GM21529 (cell line): ENCODE measurements at regions not wholly inside any gene's neighbourhood (a gene's known extent, or its start where the extent isn't known, plus 50 kb on each side); places are given as distances from the start of the nearest gene placed in this dataset.

Experiments
- ATAC-seq: cut with Tn5 transposase; IDR thresholded peaks from one replicate; pipeline ENCODE4 v1.9.1; 2021; ENCODE audit not compliant: unreplicated experiment

DNA sequence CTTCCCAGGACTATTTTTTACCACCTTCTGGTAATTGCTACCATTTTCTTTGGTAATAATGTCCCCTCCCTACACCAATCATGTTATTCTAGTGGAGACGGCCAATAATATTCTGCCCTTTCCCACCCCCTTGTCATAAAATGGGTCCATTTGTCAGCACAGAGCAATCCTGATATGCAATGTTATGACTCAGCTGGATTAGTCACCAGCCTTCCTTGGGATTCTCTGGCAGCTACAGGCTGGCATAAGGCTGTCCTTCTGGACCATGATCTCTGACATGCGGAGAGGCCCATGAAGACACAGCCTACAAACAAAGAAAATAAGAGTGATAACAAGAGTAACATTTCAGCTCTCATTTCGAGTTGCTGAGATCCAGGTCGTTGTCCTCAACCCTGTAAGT is 222.0 kb upstream of the CPNE8 start:
- no peak for ATAC-seq

DNA sequence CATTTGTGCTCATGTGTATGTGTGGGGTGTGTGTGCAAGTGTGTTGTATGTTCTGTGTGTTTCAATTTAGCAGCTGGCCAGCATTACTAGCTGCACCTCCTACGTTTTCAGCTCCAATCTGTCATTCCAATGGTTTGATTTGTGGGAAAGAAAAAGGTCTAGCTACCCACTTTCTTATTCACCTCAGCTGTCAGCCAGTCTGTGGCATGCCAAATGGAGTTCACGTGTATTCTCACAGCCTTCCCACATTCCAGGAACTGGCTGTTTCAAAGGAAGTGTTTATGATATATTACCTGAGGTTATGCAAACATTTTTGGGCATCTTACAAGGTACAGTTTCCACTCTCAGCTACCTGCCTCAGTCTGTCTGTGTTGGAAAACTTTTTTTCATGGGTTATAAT is 220.2 kb upstream of the CPNE8 start:
- no peak for ATAC-seq

DNA sequence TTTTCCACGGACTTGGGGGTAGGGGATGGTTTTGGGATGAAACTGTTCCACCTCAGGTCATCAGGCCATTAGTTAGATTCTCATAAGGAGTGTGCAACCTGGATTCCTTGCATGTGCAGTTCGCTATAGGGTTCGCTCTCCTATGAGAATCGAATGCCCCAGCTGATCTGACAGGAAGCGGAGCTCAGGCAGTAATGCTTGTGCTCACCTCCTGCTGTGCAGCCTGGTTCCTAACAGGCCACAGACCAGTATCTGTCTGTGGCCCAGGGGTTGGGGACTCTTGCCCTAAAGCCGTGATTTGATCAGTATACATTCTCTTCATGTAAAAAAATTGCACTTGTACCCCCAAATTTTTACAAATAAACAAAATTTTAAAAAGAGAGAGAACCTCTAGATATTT is 219.4 kb upstream of the CPNE8 start:
- no peak for ATAC-seq

DNA sequence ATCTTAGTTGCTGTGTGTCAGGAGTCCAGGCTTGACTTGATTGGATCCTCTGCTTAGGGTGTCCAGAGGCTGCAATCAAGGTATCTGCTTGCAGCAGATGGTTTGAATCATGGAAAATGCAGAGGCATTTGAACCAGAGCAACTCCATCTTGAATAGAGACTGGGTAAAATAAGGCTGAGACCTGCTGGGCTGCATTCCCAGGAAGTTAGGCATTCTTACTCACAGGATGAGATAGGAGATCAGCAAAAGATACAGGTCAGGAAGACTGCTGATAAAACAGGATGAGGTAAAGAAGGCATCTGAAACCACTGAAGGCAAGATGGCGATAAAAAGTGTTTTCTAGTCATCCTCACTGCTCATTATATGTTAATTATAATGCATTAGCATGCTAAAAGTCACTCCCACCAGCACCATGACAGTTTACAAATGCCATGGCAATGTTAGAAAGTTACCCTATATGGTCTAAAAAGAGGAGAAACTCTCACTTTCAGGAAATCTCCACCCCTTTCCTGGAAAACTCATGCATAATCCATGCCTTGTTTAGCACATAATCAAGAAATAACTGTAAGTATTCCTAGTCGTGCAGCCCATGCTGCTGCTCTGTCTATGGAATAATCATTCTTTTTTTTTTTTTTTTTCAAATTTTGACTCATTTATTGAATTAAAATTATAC is 218.3 kb upstream of the CPNE8 start:
- ATAC-seq = no peak

- ATAC-seq = no peak
These were observed 217.3 kb upstream of the CPNE8 start for GRCh38 chr12:39122562-39123204.

- no peak for ATAC-seq
These were observed 211.5 kb upstream of the CPNE8 start for GRCh38 chr12:39116861-39117260.

DNA sequence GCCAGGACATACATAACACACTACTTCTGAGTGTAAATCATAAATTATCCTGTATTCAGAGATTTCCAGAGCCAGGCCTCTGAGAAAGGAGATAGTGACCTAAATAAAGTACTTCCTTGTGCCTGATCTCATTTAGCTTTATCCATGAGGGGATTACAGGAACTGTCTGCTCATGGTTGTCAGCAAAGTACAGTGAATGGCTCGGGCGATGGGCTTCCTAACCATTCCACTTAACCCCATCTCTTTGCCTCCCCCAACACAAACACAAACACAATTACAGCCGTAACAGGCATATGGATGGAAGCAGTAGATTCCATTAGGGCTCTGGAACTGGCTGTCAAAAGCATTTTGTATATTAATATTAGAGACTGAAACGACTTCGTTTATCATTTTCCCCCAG is 206.7 kb upstream of the CPNE8 start:
- ATAC-seq = no peak

DNA sequence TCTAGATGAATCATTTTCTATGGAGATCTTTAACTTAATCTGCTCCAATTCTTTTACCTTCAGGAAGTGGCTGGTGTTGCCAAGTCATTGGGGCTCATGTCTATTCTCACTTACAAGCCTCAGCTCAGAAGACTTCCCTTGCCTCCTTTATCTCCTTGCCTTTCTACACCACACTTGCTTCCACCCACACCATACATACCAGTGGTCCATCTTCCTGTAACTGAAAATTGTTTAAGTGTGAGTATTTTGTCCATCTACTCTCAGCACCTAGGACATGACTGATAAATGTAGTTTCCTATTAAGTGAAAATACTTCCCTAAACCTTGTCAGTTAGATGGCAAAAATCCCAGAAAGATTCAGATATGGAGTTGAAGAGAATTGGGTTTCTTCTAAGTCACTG is 199.7 kb upstream of the CPNE8 start:
- no peak for ATAC-seq

DNA sequence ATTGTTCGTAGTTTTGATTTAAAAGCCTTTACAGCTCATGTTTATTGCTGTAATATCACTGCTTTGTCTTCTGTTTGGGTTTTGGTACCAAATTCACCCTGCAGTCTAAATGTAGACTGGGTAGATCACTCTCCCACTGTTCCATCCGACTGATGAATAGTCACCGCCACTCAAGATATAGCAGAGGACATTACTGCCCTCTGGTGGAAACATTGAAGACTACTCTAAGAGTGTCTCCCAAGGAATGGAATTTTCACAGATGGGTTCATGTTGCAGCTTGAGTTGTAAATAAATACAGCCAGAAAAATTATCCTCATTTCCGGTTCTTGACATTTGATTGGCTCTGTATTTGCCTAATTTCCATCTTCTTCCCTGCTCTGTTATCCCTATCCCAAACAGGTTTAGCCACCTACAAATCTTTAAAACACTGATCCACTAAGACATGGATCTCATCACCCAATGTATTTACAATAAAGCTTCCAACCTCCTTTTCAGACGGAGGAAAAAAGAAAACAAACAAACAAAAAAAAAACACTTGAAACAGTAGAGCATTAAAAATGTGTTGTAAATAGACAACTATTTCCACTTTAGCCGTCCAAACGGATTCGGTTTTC is 198.3 kb upstream of the CPNE8 start:
- ATAC-seq = peak; percentile 97

- ATAC-seq = no peak
These were observed 197.3 kb upstream of the CPNE8 start for GRCh38 chr12:39102474-39103209.

DNA sequence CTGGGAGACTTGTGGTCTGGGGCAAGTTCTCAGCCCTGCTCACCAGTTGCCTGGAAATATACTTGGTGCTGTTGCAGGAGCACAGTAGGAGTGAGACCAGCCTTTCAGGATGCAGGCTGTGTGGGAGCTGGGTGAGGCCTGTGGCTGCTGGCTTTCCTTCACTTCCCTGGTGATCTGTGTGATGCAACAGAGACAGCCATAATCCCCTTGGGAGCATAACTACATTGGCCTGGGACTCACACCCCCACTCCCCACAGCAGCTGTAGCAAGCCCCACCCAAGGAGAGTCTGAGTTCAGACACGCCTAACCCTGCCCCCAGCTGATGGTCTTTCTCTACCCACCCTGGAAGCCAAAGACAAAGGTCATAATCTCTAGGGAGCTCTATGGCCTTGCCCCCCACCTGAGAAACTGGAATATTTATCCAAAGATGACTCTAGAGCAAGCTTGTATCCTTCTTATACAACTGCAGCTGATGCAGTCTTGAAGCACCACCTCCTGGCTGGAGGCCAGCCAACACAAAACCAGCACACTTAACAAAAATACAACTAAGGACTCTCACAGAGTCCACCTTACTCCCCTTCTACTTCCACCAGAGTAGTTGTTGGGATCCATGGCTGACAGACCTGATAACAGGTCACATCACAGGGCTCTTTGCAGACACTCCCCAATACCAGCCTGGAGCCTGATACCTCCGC is 190.4 kb upstream of the CPNE8 start:
- ATAC-seq = no peak

DNA sequence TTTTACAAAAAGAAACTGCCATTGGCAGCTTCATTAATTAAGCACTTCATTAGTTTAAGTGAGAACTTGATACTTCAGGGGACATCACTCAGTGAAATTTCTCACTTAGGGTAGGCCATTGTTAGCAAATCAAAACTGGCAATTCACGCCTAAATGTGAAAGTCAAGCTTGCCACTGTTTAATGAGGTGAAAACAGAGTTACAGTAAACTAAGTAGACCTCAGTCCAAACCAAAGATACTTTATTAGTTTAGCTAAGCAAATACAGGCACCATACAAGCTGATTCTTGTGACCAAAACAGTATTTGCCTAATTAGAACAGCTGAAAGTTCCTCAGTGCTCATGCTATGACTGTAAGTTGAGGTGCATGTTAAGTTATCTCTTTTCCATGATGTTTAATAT is 176.5 kb upstream of the CPNE8 start:
- ATAC-seq = no peak

DNA sequence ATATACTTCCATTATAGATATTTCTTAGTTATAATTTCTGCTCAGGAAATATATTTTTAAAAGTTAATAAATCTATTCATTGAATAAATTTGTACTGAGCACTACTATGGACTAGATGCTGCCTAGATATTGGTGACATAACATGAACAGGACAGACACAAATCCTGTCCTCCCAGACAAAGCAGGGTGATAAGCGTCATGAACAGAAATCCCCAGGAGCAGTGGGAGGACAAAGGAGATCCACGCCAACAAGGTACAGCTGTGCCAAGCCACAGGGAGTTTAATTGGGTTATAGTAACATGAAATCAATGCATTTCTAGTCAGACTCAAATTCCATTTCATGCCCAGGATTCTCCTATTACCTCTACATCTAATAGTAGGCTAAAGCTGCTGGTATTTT is 171.8 kb upstream of the CPNE8 start:
- no peak for ATAC-seq

- no peak for ATAC-seq
These were observed 168.7 kb upstream of the CPNE8 start for GRCh38 chr12:39074063-39074462.

DNA sequence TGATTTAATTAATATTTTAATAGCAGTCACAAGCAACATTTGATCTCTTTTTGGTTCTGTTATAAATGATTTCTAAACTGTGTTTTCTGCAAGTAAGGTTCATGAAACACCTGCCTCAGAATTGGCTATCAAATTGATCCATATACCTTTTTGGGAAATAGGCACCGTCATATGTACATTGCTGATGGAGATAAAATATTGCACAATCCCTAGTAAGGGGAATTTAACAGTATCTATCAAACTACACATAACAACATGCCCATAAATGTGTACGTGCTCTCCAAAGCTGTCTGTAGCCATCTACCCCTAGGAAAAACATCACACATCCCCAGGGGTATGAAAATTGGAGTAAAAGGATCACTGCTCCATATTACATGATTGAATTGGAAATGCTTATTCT is 167.3 kb upstream of the CPNE8 start:
- ATAC-seq = no peak

- ATAC-seq = no peak
These were observed 166.2 kb upstream of the CPNE8 start for GRCh38 chr12:39071611-39072010.

- ATAC-seq = no peak
These were observed 165.4 kb upstream of the CPNE8 start for GRCh38 chr12:39070775-39071174.

DNA sequence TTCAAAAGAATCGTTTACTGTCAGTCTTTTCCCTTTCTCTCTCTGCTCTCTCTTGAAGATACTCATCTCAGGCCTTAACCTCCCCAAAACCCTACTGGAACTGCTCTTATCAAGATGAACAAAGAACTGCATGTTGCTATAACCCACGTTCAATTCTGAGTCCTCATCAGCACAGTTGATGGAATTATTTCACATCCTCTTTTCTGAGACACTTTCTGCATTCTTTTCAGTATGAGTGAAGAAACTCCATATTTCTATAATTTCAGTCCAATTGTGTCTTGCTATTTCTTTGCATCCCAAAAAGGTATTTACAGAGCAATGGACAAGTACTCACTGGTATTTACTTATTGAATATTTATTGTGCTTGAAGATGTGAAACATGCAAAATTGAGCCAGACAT is 160.1 kb upstream of the CPNE8 start:
- no peak for ATAC-seq

- ATAC-seq = no peak
These were observed 159.3 kb upstream of the CPNE8 start for GRCh38 chr12:39064708-39065107.

DNA sequence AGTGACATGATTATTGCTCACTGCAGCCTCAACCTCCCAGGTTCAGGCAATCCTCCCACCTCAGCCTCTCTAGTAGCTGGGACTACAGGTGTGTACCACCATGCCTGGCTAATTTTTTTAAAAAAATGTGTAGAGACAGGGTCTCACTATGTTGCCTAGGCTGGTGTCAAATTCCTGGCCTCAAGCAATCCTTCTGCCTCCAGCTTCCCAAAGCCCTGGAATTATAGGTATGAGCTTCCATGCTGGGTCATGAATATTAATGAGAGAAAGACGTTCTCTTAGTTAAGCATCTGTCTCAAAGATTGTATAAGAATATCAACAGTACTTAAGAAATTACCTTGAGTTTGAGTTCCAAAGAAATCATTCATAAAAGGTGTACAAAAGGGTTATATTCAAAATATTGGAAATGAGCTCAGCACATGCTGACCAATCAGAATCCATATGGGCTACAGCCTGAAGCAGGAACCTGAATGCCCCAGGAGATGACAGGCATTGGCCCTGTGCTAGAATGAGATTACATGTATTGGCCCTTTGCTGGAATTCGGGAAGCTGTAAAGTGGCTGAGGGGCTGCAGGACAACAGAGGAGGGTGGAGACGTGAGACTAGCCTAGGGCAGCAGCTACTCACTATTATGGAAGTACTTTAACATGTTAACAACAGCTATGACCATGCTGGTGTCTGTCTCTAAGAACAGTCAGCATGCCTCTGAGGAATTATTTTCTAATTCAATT is 157.0 kb upstream of the CPNE8 start:
- ATAC-seq = no peak

DNA sequence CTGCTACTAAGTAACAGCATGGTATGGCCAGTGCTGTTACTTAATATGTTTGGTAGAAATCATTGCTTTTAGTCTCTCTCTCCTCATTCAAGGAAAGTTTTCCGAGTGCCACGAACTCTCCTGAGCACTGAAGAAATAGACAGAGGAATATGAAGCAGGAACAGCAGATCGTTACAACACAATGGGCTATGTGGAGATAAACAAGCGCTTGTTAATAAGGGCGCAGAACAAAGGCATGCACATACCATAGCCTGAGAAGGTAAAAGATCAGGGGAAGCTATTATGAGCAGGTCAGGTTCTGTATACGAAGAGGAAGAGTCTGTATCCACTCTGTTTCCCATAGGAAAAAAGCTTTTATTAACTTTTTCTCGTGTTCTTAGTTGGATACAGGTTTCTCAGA is 156.2 kb upstream of the CPNE8 start:
- no peak for ATAC-seq
